Loucy (cell line): ENCODE measurements at regions not wholly inside any gene's neighbourhood (a gene's known extent, or its start where the extent isn't known, plus 50 kb on each side); places are given as distances from the start of the nearest gene placed in this dataset.

Experiments used
- EZH2phosphoT487 ChIP-seq: fragments of 200-600 bp; IDR thresholded peaks from 2 replicates; pipeline ENCODE4 v1.6.1; 2018; ENCODE audit warnings: antibody characterized with exemption, mild to moderate bottlenecking, moderate library complexity, borderline replicate concordance
- TF ChIP-seq, protein P1 (sequence below): fragments of 200-600 bp; sonication (generic); conservative IDR thresholded peaks from 2 replicates; pipeline ENCODE4 v1.5.1; 2014; ENCODE audit warnings: mild to moderate bottlenecking, antibody characterized with exemption, low read length

DNA sequence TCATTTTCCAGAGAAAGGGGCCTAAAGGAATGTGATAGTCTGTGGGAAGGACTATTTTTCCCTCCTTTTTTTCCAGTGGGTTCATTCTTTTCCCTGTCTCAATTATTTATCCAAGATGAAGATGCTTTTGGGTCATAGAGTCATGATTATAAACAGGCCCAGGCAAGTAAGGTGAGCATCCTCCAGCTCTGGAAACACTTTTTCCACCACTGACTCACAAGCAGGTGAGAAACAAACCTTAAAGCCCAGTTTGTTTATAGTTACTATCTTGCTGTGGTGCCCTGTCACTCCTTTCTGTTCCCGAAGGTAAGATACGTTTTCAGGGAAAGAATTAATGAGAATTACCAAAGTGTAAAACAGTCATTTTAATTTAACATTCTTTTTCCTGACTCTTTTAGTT lies 107.7 kb upstream of the IFNG-AS1 start:
- TF ChIP-seq, protein P1, sequence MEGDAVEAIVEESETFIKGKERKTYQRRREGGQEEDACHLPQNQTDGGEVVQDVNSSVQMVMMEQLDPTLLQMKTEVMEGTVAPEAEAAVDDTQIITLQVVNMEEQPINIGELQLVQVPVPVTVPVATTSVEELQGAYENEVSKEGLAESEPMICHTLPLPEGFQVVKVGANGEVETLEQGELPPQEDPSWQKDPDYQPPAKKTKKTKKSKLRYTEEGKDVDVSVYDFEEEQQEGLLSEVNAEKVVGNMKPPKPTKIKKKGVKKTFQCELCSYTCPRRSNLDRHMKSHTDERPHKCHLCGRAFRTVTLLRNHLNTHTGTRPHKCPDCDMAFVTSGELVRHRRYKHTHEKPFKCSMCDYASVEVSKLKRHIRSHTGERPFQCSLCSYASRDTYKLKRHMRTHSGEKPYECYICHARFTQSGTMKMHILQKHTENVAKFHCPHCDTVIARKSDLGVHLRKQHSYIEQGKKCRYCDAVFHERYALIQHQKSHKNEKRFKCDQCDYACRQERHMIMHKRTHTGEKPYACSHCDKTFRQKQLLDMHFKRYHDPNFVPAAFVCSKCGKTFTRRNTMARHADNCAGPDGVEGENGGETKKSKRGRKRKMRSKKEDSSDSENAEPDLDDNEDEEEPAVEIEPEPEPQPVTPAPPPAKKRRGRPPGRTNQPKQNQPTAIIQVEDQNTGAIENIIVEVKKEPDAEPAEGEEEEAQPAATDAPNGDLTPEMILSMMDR = no peak
- no peak for TF ChIP-seq EZH2phosphoT487
